Activated CD8-positive, alpha-beta memory T cell treated with anti-CD3 and anti-CD28 coated beads, Interleukin-2, amount 50 U/mL, for 4 hours (primary cell): ENCODE measurements at regions not wholly inside any gene's neighbourhood (a gene's known extent, or its start where the extent isn't known, plus 50 kb on each side); places are given as distances from the start of the nearest gene placed in this dataset.

Experiments used
- DNase-seq: peaks from one replicate; pipeline ENCODE4 v3.0.0-alpha.2; 2020

GRCh38 chr11:8340296-8340695 lies 76.6 kb upstream of the LMO1 start:
- no peak for DNase-seq

GRCh38 chr11:8339592-8340022 lies 75.9 kb upstream of the LMO1 start:
- no peak for DNase-seq

GRCh38 chr11:8338138-8338537 lies 74.5 kb upstream of the LMO1 start:
- DNase-seq, result no peak

- no peak for DNase-seq
These were observed 73.6 kb upstream of the LMO1 start for GRCh38 chr11:8337130-8337795.

- no peak for DNase-seq
These were observed 72.9 kb upstream of the LMO1 start for GRCh38 chr11:8336356-8337129.

GRCh38 chr11:8335683-8336082 lies 72.0 kb upstream of the LMO1 start:
- no peak for DNase-seq

GRCh38 chr11:8335186-8335585 lies 71.5 kb upstream of the LMO1 start:
- DNase-seq, result no peak

- DNase-seq, result no peak
These were observed 70.2 kb upstream of the LMO1 start for GRCh38 chr11:8333811-8334401.

- no peak for DNase-seq
These were observed 69.7 kb upstream of the LMO1 start for GRCh38 chr11:8333376-8333775.

GRCh38 chr11:8332891-8333290 lies 69.2 kb upstream of the LMO1 start:
- no peak for DNase-seq

- DNase-seq, result no peak
These were observed 68.5 kb upstream of the LMO1 start for GRCh38 chr11:8332196-8332595.

GRCh38 chr11:8331767-8332166 lies 68.1 kb upstream of the LMO1 start:
- DNase-seq, result no peak

GRCh38 chr11:8330896-8331295 lies 67.2 kb upstream of the LMO1 start:
- no peak for DNase-seq

- no peak for DNase-seq
These were observed 66.7 kb upstream of the LMO1 start for GRCh38 chr11:8330404-8330803.

- no peak for DNase-seq
These were observed 66.2 kb upstream of the LMO1 start for GRCh38 chr11:8329847-8330361.

- no peak for DNase-seq
These were observed 65.7 kb upstream of the LMO1 start for GRCh38 chr11:8329336-8329735.

- DNase-seq, result peak; percentile 51
These were observed 65.2 kb upstream of the LMO1 start for GRCh38 chr11:8328848-8329330.

GRCh38 chr11:8328231-8328794 lies 64.6 kb upstream of the LMO1 start:
- no peak for DNase-seq

GRCh38 chr11:8327761-8328192 lies 64.1 kb upstream of the LMO1 start:
- DNase-seq, result no peak

GRCh38 chr11:8326337-8326736 lies 62.7 kb upstream of the LMO1 start:
- DNase-seq, result no peak

GRCh38 chr11:8325591-8326304 lies 62.1 kb upstream of the LMO1 start:
- no peak for DNase-seq

- no peak for DNase-seq
These were observed 59.7 kb upstream of the LMO1 start for GRCh38 chr11:8323161-8323935.
